Heart left ventricle (tissue), 13 donors: ENCODE measurements at regions not wholly inside any gene's neighbourhood (a gene's known extent, or its start where the extent isn't known, plus 50 kb on each side); places are given as distances from the start of the nearest gene placed in this dataset.

Source experiments
- POLR2A ChIP-seq, 2 donors: fragments of 450-650 bp; IDR thresholded peaks; one replicate each; pipeline ENCODE4 v1.6.1; 2017; ENCODE audit warnings: antibody characterized with exemption in 2 of 2, mild to moderate bottlenecking in 2 of 2, moderate library complexity in 2 of 2
- TF ChIP-seq, protein P1 (sequence below), 12 donors: fragments of 200-600 bp; sonication (generic) in 4 of 12; IDR thresholded peaks; one replicate each; pipeline versions ENCODE4 v1.5.0 to v1.8.0; 2018 to 2022; ENCODE audit warnings: antibody characterized with exemption in 12 of 12, mild to moderate bottlenecking in 5 of 12
- donor health status: ischemic (EF 13 %, LVEDD 7.1; RV severe dilation, severe dysfunction).
- donor health status: DM: no; HTN: yes; CAD: no.
- donor health status: DM: no; HTN: no; CAD: no.
- donor health status: ischemic (EF 25% LVEDD 6.9; RV normal size, moderate dysfunction).
- donor health status: ischemic (EF 25% LVEDD 5.7; RV mildly dilated, moderate dysfunction).
- donor health status: ischemic (EF 35%, LVEDD 5.7; RV mildly dilated, moderate dysfunction).
- donor health status: nonischemic (EF 11% LVEDD 7.7; RV severe dilation, severe dysfunction).
- donor health status: DM: yes; HTN: yes; CAD: no.
- donor health status: PGD.
- donor health status: ischemic (EF 29% LVEDD 5.4; RV normal size, mild dysfunction).
- donor health status: nonischemic (EF 23%, LVEDD 6.1; RV moderate dilation, normal function).

DNA sequence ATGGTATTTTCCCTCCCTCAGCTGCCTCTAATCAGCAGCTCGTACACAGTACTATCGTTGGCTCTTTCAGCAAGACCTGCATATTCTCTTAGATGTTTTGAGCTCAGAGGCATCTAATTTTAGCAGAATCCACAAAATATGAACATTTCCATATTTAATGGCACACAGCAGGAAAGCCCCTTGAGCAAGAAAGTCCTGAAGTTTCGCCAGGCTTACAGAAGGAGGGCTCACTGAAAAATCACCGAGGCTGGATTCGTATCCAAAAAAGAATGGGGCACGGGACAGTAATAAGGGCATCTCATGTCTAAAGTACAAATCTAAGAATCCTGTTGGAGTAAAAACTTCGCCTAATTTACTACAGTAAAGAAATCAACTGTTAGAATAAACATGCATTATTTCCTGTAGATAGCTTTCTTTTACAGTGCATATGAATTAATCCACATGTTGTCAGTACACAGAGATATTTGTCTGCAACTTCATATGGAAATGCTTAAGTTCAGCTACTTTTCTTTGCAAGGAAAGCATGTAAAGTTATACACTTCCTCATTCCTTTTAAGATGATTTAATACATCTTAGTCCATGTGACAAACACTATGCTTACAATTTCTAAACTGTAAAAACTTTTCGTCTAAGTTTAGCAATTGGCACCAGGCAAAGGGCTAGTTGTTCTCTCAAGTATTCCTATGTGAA is 1205.3 kb upstream of the ADGRL4 start:
- TF ChIP-seq POLR2A (IDR thresholded peaks at IDR 0.05) = no peak
- TF ChIP-seq, protein P1, sequence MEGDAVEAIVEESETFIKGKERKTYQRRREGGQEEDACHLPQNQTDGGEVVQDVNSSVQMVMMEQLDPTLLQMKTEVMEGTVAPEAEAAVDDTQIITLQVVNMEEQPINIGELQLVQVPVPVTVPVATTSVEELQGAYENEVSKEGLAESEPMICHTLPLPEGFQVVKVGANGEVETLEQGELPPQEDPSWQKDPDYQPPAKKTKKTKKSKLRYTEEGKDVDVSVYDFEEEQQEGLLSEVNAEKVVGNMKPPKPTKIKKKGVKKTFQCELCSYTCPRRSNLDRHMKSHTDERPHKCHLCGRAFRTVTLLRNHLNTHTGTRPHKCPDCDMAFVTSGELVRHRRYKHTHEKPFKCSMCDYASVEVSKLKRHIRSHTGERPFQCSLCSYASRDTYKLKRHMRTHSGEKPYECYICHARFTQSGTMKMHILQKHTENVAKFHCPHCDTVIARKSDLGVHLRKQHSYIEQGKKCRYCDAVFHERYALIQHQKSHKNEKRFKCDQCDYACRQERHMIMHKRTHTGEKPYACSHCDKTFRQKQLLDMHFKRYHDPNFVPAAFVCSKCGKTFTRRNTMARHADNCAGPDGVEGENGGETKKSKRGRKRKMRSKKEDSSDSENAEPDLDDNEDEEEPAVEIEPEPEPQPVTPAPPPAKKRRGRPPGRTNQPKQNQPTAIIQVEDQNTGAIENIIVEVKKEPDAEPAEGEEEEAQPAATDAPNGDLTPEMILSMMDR (IDR thresholded peaks at IDR 0.05) = no peak
